C1 segment of cervical spinal cord (tissue), 14 donors: ENCODE measurements at regions not wholly inside any gene's neighbourhood (a gene's known extent, or its start where the extent isn't known, plus 50 kb on each side); places are given as distances from the start of the nearest gene placed in this dataset.

Source experiments
- DNase-seq, 14 donors: peaks; one replicate each; lab custom pipeline; 2025; lab: John Stamatoyannopoulos, UW

DNA sequence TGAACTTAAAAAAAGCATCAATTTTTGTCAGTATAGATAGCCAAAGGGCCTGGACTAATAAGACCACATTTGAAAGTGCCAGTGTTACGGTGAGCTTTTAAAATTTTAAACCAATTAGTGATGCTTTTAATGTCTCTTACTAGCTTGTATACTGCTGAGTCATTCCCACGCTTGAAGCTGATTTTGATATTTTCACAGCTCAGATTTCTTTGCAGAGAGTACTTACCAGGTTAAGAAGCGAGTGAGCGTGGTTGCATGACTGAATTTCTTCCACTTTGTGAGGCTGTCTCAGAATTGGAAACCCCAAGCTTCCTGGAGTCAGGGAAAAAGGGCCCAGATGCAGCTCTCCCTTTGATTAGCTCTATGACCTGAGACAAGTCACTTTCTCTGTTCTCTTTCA lies 74.5 kb upstream of the NBEA start:
- DNase-seq = no peak

DNA sequence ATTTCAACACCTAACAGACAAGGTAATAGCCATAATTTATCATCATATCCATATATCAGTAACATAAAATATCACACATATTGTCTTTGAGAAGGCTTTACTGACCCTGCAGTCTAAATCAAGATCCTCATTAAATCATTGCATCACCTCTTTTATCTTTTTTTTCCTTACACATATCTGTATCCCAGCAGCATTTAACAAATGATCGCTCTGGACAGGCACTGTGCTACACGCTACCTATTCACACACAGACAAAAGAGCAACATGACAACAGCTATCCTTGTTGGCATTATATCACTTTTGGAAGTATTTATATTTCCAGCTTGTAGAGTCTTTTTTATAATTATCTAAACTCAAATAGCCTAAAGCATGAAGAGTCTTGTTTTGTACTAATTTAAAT lies 73.3 kb upstream of the NBEA start:
- DNase-seq = no peak

DNA sequence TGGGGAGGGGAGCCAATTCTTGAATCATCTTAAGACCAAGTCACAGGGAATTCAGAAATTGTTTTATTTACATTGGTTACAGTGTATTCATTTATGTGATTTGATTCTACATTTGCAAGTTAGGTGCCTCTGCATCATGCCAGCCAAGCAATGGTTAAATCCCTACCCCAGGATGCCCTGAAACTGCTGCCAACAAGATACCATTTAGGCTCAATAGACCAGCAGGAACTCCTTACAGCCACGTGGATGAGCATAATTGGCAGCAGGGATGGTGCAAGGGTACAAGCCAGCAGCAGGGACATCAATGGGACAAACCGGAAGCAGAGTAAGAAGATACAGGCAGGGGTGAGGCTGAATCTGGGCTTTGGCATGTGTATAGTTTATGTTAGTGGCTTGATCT lies 72.4 kb upstream of the NBEA start:
- no peak for DNase-seq

DNA sequence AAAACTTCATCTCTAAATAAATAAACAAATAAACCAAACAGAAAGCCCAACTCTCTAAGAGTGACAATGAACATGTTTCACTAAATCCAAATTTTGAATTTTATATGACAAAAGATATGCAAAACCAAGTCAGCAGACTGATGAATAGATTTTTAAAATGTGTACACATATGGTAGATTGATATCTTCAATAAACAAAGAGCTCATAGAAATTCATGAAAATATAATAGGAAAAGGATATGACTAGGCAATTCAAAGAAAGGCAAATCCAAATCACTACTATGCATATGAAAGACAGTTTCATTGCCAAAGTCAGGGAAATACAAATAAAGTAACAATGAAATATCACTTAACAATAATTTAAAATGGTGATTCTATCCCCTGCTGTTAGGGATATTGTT lies 63.7 kb upstream of the NBEA start:
- DNase-seq = no peak

DNA sequence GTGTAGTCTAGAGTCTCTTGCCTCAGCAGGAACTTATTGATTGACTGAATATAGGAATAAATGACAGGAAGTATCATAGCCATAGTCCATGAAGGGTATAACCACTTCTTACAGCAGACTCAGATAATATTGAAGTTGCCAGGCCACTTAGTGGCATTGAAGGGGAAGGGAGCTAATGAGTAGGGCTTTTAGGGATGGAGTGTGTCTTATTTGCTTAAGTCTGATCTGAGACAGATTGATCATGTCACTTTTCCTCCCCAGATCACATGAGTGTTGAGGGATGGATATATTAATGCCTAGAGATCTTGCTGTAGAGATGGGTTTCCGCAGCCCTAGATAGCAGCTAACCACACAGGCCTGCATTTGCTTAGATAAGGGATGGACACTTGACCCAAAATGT lies 62.2 kb upstream of the NBEA start:
- no peak for DNase-seq

DNA sequence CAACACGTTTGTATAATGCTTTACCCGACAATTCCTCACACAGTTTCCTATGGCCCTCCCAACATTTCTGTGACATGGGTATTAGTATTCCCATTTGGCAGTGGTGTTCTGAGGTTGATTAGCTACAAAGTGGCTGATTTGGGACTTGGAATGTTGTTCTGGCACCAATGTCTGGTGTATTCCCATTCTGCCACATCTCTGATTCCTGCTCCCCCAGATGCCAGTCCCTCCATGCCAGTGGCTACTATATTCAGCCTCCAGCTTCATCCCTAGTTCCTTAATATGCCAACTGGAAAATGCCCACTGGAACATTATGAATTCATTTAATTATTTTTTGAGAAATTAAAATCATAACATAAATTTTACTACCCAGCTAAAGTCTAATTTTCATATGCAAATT lies 60.6 kb upstream of the NBEA start:
- no peak for DNase-seq

DNA sequence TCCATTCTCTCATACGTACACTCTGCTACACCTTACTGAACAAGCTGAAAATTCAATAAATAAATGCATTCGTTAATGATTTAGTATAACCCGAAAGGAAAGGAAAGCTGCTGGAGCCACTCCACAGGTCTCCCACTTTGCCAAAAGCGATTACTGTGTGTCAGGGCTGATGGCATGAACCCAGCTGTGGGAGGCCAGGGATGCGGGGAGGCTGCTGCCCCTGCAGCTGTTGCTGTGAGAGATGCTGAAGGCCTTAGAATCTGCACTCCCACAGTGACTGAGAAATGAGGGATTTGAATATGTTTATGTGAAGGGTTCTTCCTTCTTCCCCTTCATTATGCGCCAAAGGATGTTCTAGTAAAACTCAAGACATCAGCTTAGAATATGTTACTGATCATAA lies 58.7 kb upstream of the NBEA start:
- no peak for DNase-seq

DNA sequence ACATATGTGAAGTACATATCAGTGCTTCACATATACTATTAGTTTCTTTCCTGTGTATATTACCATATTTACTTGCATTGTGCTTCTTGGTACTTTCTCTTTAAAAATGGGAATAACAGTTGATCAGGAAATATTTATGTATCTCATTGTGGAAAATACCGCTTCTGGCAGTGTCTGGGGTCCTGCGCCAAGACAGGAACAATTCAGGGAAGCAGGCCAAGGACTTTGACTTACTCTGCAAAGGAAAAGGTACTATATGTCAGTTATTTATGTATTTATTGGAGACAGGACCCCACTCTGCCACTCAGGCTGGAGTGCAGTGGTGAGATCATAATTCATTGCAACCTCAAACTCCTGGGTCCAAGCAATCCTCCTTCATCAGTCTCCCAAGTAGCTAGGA lies 57.7 kb upstream of the NBEA start:
- DNase-seq = no peak

DNA sequence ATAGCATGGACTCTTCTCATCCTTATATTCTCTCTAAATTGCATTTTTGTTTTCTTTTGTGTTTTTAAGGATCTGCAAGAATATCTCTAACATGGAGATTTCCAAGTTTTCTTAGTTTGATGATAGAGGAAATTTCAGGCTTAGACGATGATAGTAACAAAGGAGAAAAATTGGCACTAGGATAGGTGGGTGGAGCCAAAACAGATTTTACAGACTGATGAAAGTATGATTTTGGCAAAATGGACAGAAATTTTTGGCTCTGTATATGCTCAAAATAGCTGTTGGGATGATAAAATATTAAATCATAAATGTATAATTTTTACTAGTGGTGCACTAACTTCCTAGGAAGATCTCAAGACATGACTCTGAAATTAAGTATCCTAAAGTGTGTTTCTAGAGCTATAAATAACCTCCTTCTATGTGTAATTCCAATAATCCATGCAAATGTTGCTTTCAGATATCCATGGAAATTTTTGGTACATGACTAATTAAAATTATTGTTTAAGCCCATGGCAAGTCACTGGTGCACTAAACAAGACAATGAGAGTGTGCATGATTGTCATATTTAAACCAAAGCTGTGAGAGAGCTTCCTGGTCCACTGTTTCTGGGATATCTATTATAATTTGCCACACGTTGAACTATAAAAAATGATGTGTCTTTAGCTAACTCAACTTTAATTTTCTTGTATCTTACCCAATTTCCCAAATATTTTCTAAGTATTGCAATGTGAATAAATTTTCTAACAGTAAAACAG lies 55.8 kb upstream of the NBEA start:
- DNase-seq = no peak

DNA sequence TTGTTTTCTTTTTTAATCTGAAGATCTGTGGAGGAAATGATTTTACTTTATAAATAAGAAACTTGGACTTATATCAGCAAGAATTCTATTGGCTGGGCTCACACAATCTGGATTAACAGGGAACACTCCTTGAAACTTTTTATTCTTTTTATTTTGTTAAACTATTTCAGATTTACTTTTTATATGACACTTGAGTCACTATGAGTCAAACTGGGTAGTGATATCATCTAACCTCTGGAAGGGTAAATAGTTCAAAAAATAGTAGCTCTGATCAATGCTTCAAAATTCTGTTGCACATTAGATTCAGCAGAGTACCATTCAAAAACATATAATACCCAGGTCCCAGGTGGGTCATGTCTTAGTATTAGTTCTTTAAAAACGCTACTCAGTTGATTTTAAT lies 55.1 kb upstream of the NBEA start:
- DNase-seq = no peak
